ENCODE measurements at regions not wholly inside any gene's neighbourhood (a gene's known extent, or its start where the extent isn't known, plus 50 kb on each side); places are given as distances from the start of the nearest gene placed in this dataset.
"Not testable (repeated sequence)": the region's sequence is repeated elsewhere in the genome, so short reads cannot be mapped to it uniquely, and the experiment has no call there.

- DNase-seq, result not testable (repeated sequence)
Observed at GRCh38 chr14:105663818-105664596, 137.6 kb downstream of the TMEM121 start.

- DNase-seq, result no peak
Observed at GRCh38 chr14:105664691-105665090, 138.3 kb downstream of the TMEM121 start.

GRCh38 chr14:105665247-105665950 is 139.0 kb downstream of the TMEM121 start:
- no peak for DNase-seq

- DNase-seq, result no peak
Observed at GRCh38 chr14:105665951-105666277, 139.5 kb downstream of the TMEM121 start.

GRCh38 chr14:105666420-105666819 is 140.0 kb downstream of the TMEM121 start:
- DNase-seq, result no peak

GRCh38 chr14:105666991-105667662 is 140.7 kb downstream of the TMEM121 start:
- not testable (repeated sequence) for DNase-seq

GRCh38 chr14:105667663-105668020 is 141.3 kb downstream of the TMEM121 start:
- DNase-seq, result not testable (repeated sequence)

GRCh38 chr14:105668021-105668420 is 141.6 kb downstream of the TMEM121 start:
- not testable (repeated sequence) for DNase-seq

GRCh38 chr14:105668471-105669230 is 142.3 kb downstream of the TMEM121 start:
- not testable (repeated sequence) for DNase-seq

GRCh38 chr14:105669231-105669610 is 142.8 kb downstream of the TMEM121 start:
- not testable (repeated sequence) for DNase-seq

GRCh38 chr14:105669646-105670045 is 143.3 kb downstream of the TMEM121 start:
- DNase-seq, result not testable (repeated sequence)

- not testable (repeated sequence) for DNase-seq
Observed at GRCh38 chr14:105672450-105673200, 146.2 kb downstream of the TMEM121 start.

GRCh38 chr14:105675433-105675832 is 149.1 kb downstream of the TMEM121 start:
- not testable (repeated sequence) for DNase-seq

- not testable (repeated sequence) for DNase-seq
Observed at GRCh38 chr14:105675905-105676670, 149.7 kb downstream of the TMEM121 start.

- not testable (repeated sequence) for DNase-seq
Observed at GRCh38 chr14:105678057-105678456, 151.7 kb downstream of the TMEM121 start.

- DNase-seq, result not testable (repeated sequence)
Observed at GRCh38 chr14:105678996-105679958, 152.9 kb downstream of the TMEM121 start.

GRCh38 chr14:105679959-105680735 is 153.8 kb downstream of the TMEM121 start:
- not testable (repeated sequence) for DNase-seq

- not testable (repeated sequence) for DNase-seq
Observed at GRCh38 chr14:105680736-105681098, 154.3 kb downstream of the TMEM121 start.

GRCh38 chr14:105681606-105682185 is 155.3 kb downstream of the TMEM121 start:
- not testable (repeated sequence) for DNase-seq

Measured in GOT3 (cell line).